IPS-18c (cell line): ENCODE measurements at regions not wholly inside any gene's neighbourhood (a gene's known extent, or its start where the extent isn't known, plus 50 kb on each side); places are given as distances from the start of the nearest gene placed in this dataset.

Experiments used
- H3K4me3 ChIP-seq: 2 replicates; pipeline ENCODE4 v1.7.0; 2013; ENCODE audit warnings: low read depth, mild to moderate bottlenecking, low read length, moderate library complexity; ENCODE audit not compliant: insufficient read depth
- H3K9me3 ChIP-seq: one replicate; pipeline ENCODE4 v1.6.1; 2013; ENCODE audit warnings: mild to moderate bottlenecking, low read length, moderate library complexity; ENCODE audit not compliant: control insufficient read depth, insufficient read depth

DNA sequence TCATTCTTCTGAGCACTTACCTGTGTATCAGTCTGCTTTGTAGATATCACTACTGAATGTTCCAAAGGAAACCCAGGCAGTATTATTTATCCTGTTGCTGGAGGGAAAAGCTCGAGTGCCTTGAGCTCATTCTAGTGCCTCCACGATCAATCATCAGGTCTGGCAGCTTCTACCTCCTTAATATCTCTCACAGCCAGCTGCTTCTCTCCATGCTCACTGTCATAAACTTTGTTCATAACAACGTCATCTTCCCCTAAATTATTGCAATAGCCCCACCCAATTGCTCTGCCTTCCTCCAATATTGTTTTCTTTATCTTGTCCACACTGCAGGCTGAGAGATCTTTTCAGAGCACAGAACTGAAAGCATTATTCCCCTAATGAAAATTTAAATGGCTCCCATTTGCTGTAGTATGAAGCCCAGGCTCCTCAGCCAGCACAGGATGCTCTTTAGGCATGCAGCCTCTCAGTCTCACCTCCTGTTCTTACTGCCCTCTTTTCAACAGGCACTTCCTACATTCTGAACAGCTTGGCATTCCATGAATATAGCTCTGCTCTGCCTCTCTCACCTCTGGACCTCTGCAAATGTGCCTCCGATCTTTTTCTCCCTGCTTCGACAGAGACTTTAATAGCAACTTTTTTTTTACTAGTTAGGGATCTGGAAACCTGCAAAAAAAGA is 504.2 kb upstream of the IGFBP7 start:
- Histone ChIP-seq H3K4me3 (no peak overlapping the region), H3K9me3 (no peaks in the 10 kb centered on the region)

DNA sequence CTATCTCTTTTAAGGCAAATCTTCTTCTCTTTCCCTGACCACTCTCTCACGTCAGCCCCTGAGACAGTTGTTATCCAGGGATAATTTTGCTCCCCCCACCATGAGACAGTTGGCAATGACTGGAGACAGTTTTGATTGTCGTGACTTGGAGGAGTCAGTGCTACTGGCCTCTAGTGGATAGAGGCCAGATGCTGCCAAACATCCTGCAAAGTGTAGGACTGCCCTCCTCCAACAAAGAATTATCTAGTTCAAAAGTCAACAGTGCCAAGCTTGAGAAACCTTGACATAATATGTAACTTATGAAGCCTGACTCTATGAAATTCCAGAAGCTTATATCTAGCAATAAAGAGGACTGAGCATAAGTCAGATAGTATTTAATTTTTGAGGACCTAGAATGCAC is 502.1 kb upstream of the IGFBP7 start:
- H3K4me3 ChIP-seq = no peak overlapping the region
- no peaks in the 10 kb centered on the region for H3K9me3 ChIP-seq

DNA sequence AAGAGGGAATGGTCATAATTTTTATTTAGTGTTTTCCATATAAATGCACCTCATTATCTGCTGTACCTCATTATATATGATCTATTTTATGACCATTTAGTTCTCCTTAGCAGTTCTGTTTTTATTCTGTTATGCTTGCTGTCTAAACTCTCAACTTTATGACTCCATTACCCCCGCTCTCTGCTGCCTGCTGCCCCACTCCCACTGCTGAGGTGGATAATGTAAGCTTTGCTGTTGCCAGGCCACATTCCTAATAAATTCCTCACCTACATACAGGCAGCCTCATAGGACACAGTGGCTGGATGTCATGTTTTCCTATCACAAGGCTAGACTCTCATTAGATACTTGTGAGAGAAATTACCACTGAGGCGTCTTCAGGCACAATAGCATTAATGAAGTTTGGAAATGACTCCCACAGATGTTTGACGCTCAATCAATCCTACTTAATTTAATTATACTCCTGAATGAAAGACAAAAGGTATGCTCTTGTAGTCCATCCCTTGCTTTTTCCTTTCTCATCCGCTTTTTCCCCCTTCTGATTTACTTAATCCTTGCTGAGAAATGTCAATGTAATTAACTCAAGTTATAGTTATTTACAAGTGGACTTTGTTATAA is 497.5 kb upstream of the IGFBP7 start:
- H3K9me3 ChIP-seq = no peaks in the 10 kb centered on the region

DNA sequence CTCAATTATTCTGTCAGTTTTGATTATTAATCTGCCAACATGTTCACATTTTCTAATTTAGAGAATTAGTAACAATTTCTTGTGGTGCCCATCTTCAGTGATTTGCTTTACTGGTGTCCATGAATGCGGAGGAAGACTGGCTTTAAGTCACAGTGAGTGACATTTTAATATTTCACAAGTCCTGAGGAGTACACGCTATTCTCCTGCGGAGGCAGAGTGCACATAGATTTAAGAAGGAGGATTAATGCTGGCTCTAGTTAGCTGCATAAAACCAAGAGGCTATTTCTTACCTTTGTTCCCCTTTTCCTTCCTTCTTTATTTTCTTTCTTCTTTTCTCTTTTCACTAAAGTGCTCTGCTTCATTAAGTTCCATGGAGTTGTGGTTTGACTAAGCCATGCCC is 495.2 kb upstream of the IGFBP7 start:
- Histone ChIP-seq H3K4me3 (no peak overlapping the region), H3K9me3 (no peaks in the 10 kb centered on the region)

More for the DNA sequence above, 497.5 kb upstream of the IGFBP7 start:
- H3K4me3 ChIP-seq = no peak overlapping the region

GRCh38 chr4:57602141-57602540 is 492.0 kb upstream of the IGFBP7 start:
- no peaks in the 10 kb centered on the region for H3K9me3 ChIP-seq
- H3K4me3 ChIP-seq = no peak overlapping the region

GRCh38 chr4:57591073-57591472 is 480.9 kb upstream of the IGFBP7 start:
- H3K4me3 ChIP-seq = no peak overlapping the region
- no peaks in the 10 kb centered on the region for H3K9me3 ChIP-seq

GRCh38 chr4:57588557-57588956 is 478.4 kb upstream of the IGFBP7 start:
- no peak overlapping the region for H3K4me3 ChIP-seq
- H3K9me3 ChIP-seq = no peaks in the 10 kb centered on the region

GRCh38 chr4:57580710-57581599 is 470.8 kb upstream of the IGFBP7 start:
- H3K9me3 ChIP-seq = no peaks in the 10 kb centered on the region

DNA sequence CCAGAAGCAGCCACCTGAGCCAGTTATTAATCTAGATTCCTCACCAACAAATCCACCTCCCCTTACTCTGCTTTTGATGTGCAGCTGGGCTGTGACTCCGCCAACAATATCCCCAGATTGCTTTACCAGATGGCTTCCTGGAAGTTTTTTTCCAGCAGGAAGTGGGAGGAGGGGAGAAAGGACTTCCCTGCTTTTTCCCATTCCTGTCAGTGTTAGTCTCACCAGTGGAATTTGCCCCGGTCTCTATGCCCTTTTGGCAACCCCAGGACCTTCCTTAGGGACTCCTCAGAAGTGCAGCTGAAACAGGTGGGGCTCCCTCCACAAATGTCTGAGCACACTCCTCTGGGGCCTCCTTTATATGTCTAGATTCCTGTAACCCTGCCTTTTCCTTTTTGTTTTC is 465.2 kb upstream of the IGFBP7 start:
- H3K4me3 ChIP-seq = no peak overlapping the region
- peaks cover 4% of the 10 kb centered on the region for H3K9me3 ChIP-seq

More at GRCh38 chr4:57580710-57581599, 470.8 kb upstream of the IGFBP7 start:
- H3K4me3 ChIP-seq = no peak overlapping the region

GRCh38 chr4:57554556-57555092 is 444.4 kb upstream of the IGFBP7 start:
- Histone ChIP-seq H3K4me3 (no peak overlapping the region), H3K9me3 (no peaks in the 10 kb centered on the region)

- Histone ChIP-seq H3K4me3 (no peak overlapping the region), H3K9me3 (no peaks in the 10 kb centered on the region)
Observed at GRCh38 chr4:57553728-57554127, 443.5 kb upstream of the IGFBP7 start.

DNA sequence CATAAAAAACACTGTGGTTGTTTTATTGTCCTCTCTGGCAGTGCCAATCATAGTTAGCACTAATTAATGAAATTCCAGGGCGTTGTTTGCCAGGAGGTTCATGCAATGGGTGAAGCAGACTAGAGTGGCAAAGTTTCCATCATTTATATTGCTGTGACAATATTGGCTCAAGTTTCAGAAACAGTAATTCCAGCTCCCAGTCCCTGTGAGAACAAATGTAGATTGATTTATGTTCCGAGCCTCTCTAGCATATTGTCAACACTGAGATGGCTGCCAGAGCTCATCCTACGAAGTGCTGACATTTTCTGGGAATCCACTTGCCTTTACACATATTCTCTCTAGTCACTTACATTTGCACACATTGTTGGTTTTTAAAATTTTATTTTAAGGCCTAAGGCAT is 440.0 kb upstream of the IGFBP7 start:
- Histone ChIP-seq H3K9me3 (no peaks in the 10 kb centered on the region), H3K4me3 (no peak overlapping the region)

- Histone ChIP-seq H3K9me3 (no peaks in the 10 kb centered on the region), H3K4me3 (no peak overlapping the region)
Observed at GRCh38 chr4:57548856-57549255, 438.7 kb upstream of the IGFBP7 start.

GRCh38 chr4:57544811-57545654 is 434.8 kb upstream of the IGFBP7 start:
- Histone ChIP-seq H3K9me3 (no peaks in the 10 kb centered on the region), H3K4me3 (no peak overlapping the region)

GRCh38 chr4:57504797-57505530 is 394.8 kb upstream of the IGFBP7 start:
- no peaks in the 10 kb centered on the region for H3K9me3 ChIP-seq

DNA sequence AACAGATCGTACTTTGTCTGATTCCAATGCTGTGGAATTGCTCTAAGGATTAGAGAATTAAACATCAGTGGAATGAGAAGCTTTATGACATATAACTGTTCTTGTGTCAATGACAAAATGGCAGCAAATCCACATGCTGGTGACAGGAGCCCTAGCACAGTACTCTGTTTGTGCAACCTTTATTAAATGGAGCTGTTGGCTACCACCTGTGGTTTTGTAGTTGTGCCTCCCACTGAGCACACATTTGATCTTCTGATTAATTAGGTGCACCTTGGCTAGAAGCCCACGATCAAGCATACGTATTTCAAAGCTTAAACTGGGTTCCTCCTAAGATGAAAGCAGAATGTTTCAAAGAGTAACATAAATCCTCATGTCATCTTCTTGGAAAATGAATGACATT is 394.0 kb upstream of the IGFBP7 start:
- no peak overlapping the region for H3K4me3 ChIP-seq
- no peaks in the 10 kb centered on the region for H3K9me3 ChIP-seq

More at GRCh38 chr4:57504797-57505530, 394.8 kb upstream of the IGFBP7 start:
- no peak overlapping the region for H3K4me3 ChIP-seq
